Colonic mucosa (tissue), 4 donors: ENCODE measurements at regions not wholly inside any gene's neighbourhood (a gene's known extent, or its start where the extent isn't known, plus 50 kb on each side); places are given as distances from the start of the nearest gene placed in this dataset.

Experiments used
- DNase-seq: peaks from one replicate; pipeline ENCODE4 v3.0.0-alpha.2; 2020
- H3K27ac ChIP-seq: fragments of 200-600 bp; one replicate; pipeline ENCODE4 v1.8.0; 2021
- H3K27me3 ChIP-seq: fragments of 200-600 bp; one replicate; pipeline ENCODE4 v1.8.0; 2021
- H3K36me3 ChIP-seq: fragments of 200-600 bp; one replicate; pipeline ENCODE4 v1.8.0; 2021
- H3K4me1 ChIP-seq: fragments of 200-600 bp; one replicate; pipeline ENCODE4 v1.8.0; 2021; ENCODE audit warnings: mild to moderate bottlenecking
- H3K4me3 ChIP-seq: fragments of 200-600 bp; one replicate; pipeline ENCODE4 v1.8.0; 2021
- H3K9ac ChIP-seq, 2 donors: one replicate each; pipeline ENCODE4 v1.7.0; 2013; ENCODE audit warnings: control low read depth in 2 of 2, low read depth in 2 of 2, low read length in 2 of 2
- H3K9me3 ChIP-seq: fragments of 200-600 bp; one replicate; pipeline ENCODE4 v1.8.0; 2021
- CTCF ChIP-seq: fragments of 200-600 bp; IDR thresholded peaks from one replicate; pipeline ENCODE4 v1.8.0; 2022; ENCODE audit warnings: antibody characterized with exemption, mild to moderate bottlenecking
- intact Hi-C: fragments of 100-400 bp; cut with DNase I; formaldehyde crosslinking; loops from one replicate; pipeline ENCODE4 v1.14.1; 2022
- donor health status: healthy.
- donor health status: DM: no; HTN: no; CAD: no.
- donor health status: DM: no; HTN: no; CAD: no.

GRCh38 chr3:193992425-193993037, 143.4 kb upstream of the HES1 start:
- Histone ChIP-seq H3K4me3 (no peak overlapping the region), H3K9me3 (no peaks in the 10 kb centered on the region), H3K36me3 (no peaks in the 10 kb centered on the region), H3K27me3 (no peaks in the 10 kb centered on the region), H3K9ac (no peak overlapping the region), H3K27ac (no peak overlapping the region), H3K4me1 (no peaks in the 10 kb centered on the region)
- no peak for DNase-seq
- intact Hi-C loops: loop anchor here (10.0 kb wide), 1 partner anchor 208 kb away; no protein-coding TSS in a partner anchor
- no peak for TF ChIP-seq CTCF

- Histone ChIP-seq H3K4me1 (no peaks in the 10 kb centered on the region), H3K9ac (no peak overlapping the region), H3K27ac (no peak overlapping the region), H3K27me3 (no peaks in the 10 kb centered on the region), H3K4me3 (no peak overlapping the region), H3K9me3 (no peaks in the 10 kb centered on the region), H3K36me3 (no peaks in the 10 kb centered on the region)
- intact Hi-C loops: loop anchor here (10.0 kb wide), 1 partner anchor 211 kb away; no protein-coding TSS in a partner anchor
- no peak for TF ChIP-seq CTCF
- no peak for DNase-seq
Measured at GRCh38 chr3:193996221-193996620, 139.7 kb upstream of the HES1 start.

GRCh38 chr3:193996641-193997089, 139.3 kb upstream of the HES1 start:
- no peak for TF ChIP-seq CTCF
- no peak for DNase-seq
- intact Hi-C loops: loop anchor here (10.0 kb wide), 1 partner anchor 212 kb away; no protein-coding TSS in a partner anchor
- Histone ChIP-seq H3K9ac (peak overlapping the region in 1 of 2 donors; percentile 6), H3K9me3 (no peaks in the 10 kb centered on the region), H3K27me3 (no peaks in the 10 kb centered on the region), H3K27ac (no peak overlapping the region), H3K36me3 (no peaks in the 10 kb centered on the region), H3K4me1 (no peaks in the 10 kb centered on the region), H3K4me3 (no peak overlapping the region)

GRCh38 chr3:193997228-193998122, 138.5 kb upstream of the HES1 start:
- TF ChIP-seq CTCF: no peak
- Histone ChIP-seq H3K9ac (peak overlapping the region in 1 of 2 donors; percentile 43), H3K27ac (no peak overlapping the region), H3K4me1 (no peaks in the 10 kb centered on the region), H3K9me3 (no peaks in the 10 kb centered on the region), H3K27me3 (no peaks in the 10 kb centered on the region), H3K36me3 (no peaks in the 10 kb centered on the region), H3K4me3 (no peak overlapping the region)
- intact Hi-C loops: loop anchor here (10.0 kb wide), 1 partner anchor 213 kb away; no protein-coding TSS in a partner anchor
- peak; percentile 33 for DNase-seq

GRCh38 chr3:193998123-193998448, 137.9 kb upstream of the HES1 start:
- Histone ChIP-seq H3K4me1 (no peaks in the 10 kb centered on the region), H3K36me3 (no peaks in the 10 kb centered on the region), H3K9me3 (no peaks in the 10 kb centered on the region), H3K27me3 (no peaks in the 10 kb centered on the region), H3K9ac (peak overlapping the region in 1 of 2 donors; percentile 43), H3K4me3 (no peak overlapping the region), H3K27ac (no peak overlapping the region)
- TF ChIP-seq CTCF: no peak
- DNase-seq: no peak
- intact Hi-C loops: loop anchor here (10.0 kb wide), 1 partner anchor 213 kb away; no protein-coding TSS in a partner anchor
